ENCODE measurements at regions not wholly inside any gene's neighbourhood (a gene's known extent, or its start where the extent isn't known, plus 50 kb on each side); places are given as distances from the start of the nearest gene placed in this dataset.

DNA sequence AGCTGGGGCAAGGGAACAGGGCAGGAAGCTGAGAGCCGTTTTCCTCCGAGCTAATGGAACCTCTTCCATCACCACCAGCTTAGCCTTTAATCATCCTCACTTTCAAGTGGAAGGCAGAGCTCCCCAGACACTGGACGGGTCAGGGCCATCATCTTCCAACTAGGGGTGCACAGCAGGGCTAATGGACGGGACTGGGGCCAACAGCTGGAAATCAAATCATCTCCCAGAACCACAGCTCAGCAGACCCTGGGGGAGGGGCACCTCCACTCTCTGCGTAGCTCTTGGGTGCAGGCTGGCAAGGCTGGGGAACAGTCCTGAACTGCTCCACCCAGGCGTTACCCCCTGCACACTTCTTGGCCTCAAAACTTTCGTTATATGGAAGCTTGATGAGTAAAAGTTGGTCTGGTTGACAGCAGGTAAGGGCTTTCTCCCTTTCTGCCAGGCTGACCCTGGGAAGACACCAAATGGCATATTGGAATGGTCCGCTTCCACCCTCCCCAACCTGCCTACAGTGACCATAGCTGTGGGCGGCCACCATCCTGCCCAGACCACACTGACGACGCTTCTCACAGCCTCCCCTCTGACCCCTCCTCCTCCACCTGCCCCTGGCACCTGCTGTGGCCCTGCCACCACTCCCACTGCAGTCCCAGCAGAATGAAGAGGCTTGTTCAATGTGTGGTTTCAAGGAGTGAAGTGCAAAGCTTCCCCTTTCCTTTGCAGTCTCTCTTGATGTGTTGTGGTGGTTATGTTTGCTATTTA, 51.7 kb upstream of the RET start:
- TF ChIP-seq EZH2 (IDR thresholded peaks at IDR 0.05; ENCODE audit: low read length, missing control alignments) = no peak
- TF ChIP-seq CTCF (conservative IDR thresholded peaks at IDR 0.05 in 1 of 2, IDR thresholded peaks at IDR 0.05 in 1 of 2; ENCODE audit: low read depth in 1 of 2, low read length in 2 of 2) = no peak
